ENCODE measurements at regions not wholly inside any gene's neighbourhood (a gene's known extent, or its start where the extent isn't known, plus 50 kb on each side); places are given as distances from the start of the nearest gene placed in this dataset.

DNA sequence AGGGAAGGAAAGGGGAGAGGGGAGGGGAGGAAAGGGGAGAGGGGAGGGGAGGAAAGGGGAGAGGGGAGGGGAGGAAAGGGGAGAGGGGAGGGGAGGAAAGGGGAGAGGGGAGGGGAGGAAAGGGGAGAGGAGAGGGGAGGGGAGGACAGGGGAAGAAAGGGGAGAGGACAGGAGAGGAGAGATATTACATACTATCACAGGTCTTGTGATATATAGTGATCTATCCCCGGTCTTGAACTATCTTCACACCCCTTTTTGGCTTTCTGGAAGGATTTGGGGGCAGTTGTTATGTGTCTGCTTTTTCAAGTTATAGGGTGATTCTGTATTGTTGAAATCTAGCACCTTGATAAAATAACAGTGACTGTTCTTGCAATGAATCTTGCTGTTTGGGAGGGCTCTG is 92.1 kb upstream of the ID2 start:
- TF ChIP-seq, protein P1, sequence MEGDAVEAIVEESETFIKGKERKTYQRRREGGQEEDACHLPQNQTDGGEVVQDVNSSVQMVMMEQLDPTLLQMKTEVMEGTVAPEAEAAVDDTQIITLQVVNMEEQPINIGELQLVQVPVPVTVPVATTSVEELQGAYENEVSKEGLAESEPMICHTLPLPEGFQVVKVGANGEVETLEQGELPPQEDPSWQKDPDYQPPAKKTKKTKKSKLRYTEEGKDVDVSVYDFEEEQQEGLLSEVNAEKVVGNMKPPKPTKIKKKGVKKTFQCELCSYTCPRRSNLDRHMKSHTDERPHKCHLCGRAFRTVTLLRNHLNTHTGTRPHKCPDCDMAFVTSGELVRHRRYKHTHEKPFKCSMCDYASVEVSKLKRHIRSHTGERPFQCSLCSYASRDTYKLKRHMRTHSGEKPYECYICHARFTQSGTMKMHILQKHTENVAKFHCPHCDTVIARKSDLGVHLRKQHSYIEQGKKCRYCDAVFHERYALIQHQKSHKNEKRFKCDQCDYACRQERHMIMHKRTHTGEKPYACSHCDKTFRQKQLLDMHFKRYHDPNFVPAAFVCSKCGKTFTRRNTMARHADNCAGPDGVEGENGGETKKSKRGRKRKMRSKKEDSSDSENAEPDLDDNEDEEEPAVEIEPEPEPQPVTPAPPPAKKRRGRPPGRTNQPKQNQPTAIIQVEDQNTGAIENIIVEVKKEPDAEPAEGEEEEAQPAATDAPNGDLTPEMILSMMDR (IDR thresholded peaks at IDR 0.05; ENCODE audit: low read depth, low read length) = no peak
- H3K4me3 ChIP-seq (replicated peaks in 1 of 2; ENCODE audit: low read depth in 2 of 2, low read length in 2 of 2) = no peak overlapping the region
- DNase-seq (ENCODE audit: low read depth in 2 of 2) = no peak

DNA sequence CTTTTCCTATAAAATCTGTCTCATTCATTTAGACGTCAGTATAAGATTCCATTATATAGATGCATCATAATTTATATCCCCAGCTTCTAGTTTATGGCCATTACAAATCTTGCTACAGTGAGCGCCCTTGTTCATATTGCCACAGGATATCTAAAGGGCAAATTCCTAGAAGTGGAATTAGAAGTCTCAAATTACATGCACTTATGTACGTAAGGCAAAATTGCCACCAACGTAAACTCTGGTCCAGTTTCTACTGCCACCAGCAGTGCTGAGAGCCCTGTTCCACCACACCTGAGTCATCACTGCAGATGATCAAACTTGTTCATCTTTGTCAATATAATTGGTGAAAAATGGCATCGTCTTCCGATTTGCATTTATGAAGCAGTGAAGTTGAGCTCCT is 90.9 kb upstream of the ID2 start:
- no peak overlapping the region for H3K4me3 ChIP-seq (replicated peaks in 1 of 2; ENCODE audit: low read depth in 2 of 2, low read length in 2 of 2)
- DNase-seq (ENCODE audit: low read depth in 2 of 2) = no peak
- TF ChIP-seq, protein P1 (IDR thresholded peaks at IDR 0.05; ENCODE audit: low read depth, low read length) = no peak

DNA sequence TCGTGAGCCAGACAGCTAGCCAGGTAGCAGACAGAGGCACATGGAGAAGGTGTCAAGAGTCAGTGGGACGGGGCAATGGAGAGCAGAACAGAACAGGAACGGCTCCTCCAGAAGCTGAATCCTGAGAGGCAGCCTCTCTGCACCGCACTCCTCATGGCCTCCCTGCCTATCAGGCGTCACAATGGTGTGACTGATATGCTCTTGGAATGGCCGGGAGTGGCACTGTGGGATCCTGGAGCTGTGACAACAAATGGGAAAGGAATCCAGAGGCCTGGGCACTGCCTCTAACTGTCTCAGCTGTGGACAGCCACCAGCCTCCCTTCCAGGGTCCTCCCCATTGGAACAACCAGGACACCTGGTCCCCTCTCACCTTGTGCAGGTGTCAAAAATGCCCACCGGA is 89.1 kb upstream of the ID2 start:
- TF ChIP-seq, protein P1 (IDR thresholded peaks at IDR 0.05; ENCODE audit: low read depth, low read length) = no peak
- no peak for DNase-seq (ENCODE audit: low read depth in 2 of 2)
- no peak overlapping the region for H3K4me3 ChIP-seq (replicated peaks in 1 of 2; ENCODE audit: low read depth in 2 of 2, low read length in 2 of 2)

DNA sequence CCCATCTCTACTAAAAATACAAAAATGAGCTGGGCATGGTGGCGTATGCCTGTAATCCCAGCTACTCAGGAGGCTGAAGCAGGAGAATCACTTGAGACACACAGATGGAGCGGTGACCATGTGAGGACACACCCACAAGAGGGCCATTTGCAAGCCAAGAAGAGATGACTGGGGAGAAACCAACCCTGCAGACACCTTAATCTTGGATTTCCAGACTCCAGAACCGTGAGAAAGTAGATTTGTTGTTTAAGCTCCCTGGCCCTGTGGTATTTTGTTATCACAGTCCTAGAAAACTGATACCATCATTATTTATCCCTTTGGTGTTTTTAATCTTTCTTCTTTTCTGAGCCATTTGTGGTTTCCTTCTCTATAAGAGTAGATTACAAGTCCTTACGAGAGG is 88.6 kb upstream of the ID2 start:
- no peak overlapping the region for H3K4me3 ChIP-seq (replicated peaks in 1 of 2; ENCODE audit: low read depth in 2 of 2, low read length in 2 of 2)
- TF ChIP-seq, protein P1 (IDR thresholded peaks at IDR 0.05; ENCODE audit: low read depth, low read length) = no peak
- DNase-seq (ENCODE audit: low read depth in 2 of 2) = no peak

DNA sequence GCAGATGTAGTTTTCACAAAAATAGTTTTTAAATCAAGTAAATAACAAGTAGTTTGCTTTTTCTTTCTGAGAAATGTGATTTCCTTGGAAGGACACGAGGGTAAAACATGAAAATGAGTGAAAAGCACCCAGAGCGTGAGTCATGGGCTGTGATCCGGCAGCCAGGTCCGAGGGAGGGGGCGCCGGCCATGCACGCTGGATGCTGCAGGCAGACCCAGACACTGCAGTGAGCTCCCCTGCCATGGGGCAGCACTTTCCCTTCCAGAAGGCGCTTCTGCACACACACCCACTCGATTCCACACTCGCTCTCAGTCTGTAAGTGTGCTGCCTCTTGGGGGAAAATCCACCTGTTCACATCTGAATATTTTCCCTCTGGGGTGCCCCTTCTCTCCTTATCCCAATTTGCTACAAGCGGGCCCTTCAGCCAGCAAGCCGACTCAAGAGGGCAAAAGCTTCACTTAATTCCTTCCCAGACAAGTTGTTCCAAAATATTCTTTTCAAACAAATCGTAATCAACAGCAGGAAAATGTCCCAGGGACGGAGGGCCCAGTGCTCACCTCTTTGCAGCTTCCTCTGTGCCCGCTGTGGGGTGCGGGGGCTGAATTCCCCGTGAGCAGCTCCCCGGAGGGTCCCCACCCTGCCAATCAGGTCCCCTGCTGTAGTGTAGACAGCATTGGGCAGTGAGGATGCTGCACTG is 87.0 kb upstream of the ID2 start:
- TF ChIP-seq, protein P1 (IDR thresholded peaks at IDR 0.05; ENCODE audit: low read depth, low read length) = no peak
- H3K4me3 ChIP-seq (replicated peaks in 1 of 2; ENCODE audit: low read depth in 2 of 2, low read length in 2 of 2) = no peak overlapping the region
- no peak for DNase-seq (ENCODE audit: low read depth in 2 of 2)

DNA sequence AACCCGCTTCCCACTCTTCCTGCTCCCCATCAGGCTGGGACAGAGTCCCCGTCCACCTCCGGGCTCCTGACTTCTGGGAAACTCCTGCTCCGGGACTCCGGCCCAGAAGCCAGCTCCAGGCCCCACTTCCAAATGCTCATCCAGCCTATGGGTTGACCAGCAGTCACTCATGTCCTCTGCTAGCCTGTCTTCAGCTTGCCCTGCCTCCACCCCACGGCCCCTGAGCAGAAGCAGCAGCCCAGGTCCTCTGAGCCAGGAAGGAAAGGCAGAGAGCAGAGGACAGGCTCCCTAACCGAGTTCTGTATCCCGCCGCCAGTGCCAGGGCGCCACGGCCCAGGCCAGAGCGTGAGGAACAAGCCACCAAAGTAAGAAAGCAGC is 86.4 kb upstream of the ID2 start:
- H3K4me3 ChIP-seq (replicated peaks in 1 of 2; ENCODE audit: low read depth in 2 of 2, low read length in 2 of 2) = no peak overlapping the region
- no peak for DNase-seq (ENCODE audit: low read depth in 2 of 2)
- TF ChIP-seq, protein P1 (IDR thresholded peaks at IDR 0.05; ENCODE audit: low read depth, low read length) = no peak
